Natural killer cell treated with Interleukin-12 subunit alpha and Interleukin-12 subunit beta and Interleukin-15 and Interleukin-18, amount 100 ng/mL, for 72 hours (primary cell): ENCODE measurements at regions not wholly inside any gene's neighbourhood (a gene's known extent, or its start where the extent isn't known, plus 50 kb on each side); places are given as distances from the start of the nearest gene placed in this dataset.

Experiments used
- ATAC-seq, 2 donors: fragments of 150-1000 bp; cut with Tn5 transposase in 1 of 2; sonication (Bioruptor Pico), chemical (Tn5 transposase) in 1 of 2; 2 replicates each; pipeline ENCODE4 v1.10.0; 2021
- DNase-seq: peaks from one replicate; pipeline ENCODE4 v3.0.0; 2022; ENCODE audit warnings: low spot score
- H3K27ac Mint-ChIP-seq, 2 donors: 1 replicate in 1 of 2; 2 replicates in 1 of 2; pipeline ENCODE4 v1.8.0; 2022; ENCODE audit warnings: mixed read lengths in 2 of 2, mild to moderate bottlenecking in 1 of 2, moderate library complexity in 1 of 2
- H3K27me3 Mint-ChIP-seq, 2 donors: 1 replicate in 1 of 2; 2 replicates in 1 of 2; pipeline ENCODE4 v1.8.0; 2022; ENCODE audit warnings: mixed read lengths in 2 of 2
- H3K36me3 Mint-ChIP-seq: one replicate; pipeline ENCODE4 v1.8.0; 2022; ENCODE audit warnings: mixed read lengths
- H3K4me1 Mint-ChIP-seq, 2 donors: 1 replicate in 1 of 2; 2 replicates in 1 of 2; pipeline ENCODE4 v1.8.0; 2022; ENCODE audit warnings: low read depth in 2 of 2, mixed read lengths in 2 of 2, mild to moderate bottlenecking in 1 of 2
- H3K4me3 Mint-ChIP-seq: one replicate; pipeline ENCODE4 v1.8.0; 2022; ENCODE audit warnings: mixed read lengths
- H3K9me3 Mint-ChIP-seq: 2 replicates; pipeline ENCODE4 v1.8.0; 2022; ENCODE audit warnings: mixed read lengths

- H3K27ac Mint-ChIP-seq = no peak overlapping the region
- H3K36me3 Mint-ChIP-seq = no peaks in the 10 kb centered on the region
- no peaks in the 10 kb centered on the region for H3K9me3 Mint-ChIP-seq
These were observed 64.8 kb upstream of the PLEKHG3 start for GRCh38 chr14:64639340-64639821.

GRCh38 chr14:64640839-64641238 is 63.4 kb upstream of the PLEKHG3 start:
- ATAC-seq (no peak), DNase-seq (no peak)
- H3K27ac Mint-ChIP-seq = no peak overlapping the region
- no peaks in the 10 kb centered on the region for H3K9me3 Mint-ChIP-seq
- no peaks in the 10 kb centered on the region for H3K4me1 Mint-ChIP-seq
- H3K27me3 Mint-ChIP-seq = peaks cover 13 to 22% of the 10 kb centered on the region in 2 donors
- H3K36me3 Mint-ChIP-seq = no peaks in the 10 kb centered on the region
- H3K4me3 Mint-ChIP-seq = no peak overlapping the region

More at GRCh38 chr14:64639340-64639821, 64.8 kb upstream of the PLEKHG3 start:
- Mint-ChIP-seq H3K4me3 (no peak overlapping the region), H3K4me1 (no peaks in the 10 kb centered on the region), H3K27me3 (peaks cover 13 to 22% of the 10 kb centered on the region in 2 donors)
- no peak for ATAC-seq
- DNase-seq = no peak

GRCh38 chr14:64641760-64642159 is 62.5 kb upstream of the PLEKHG3 start:
- no peaks in the 10 kb centered on the region for H3K4me1 Mint-ChIP-seq
- H3K27ac Mint-ChIP-seq = no peak overlapping the region
- DNase-seq = no peak
- H3K4me3 Mint-ChIP-seq = no peak overlapping the region
- H3K9me3 Mint-ChIP-seq = no peaks in the 10 kb centered on the region
- H3K27me3 Mint-ChIP-seq = peaks cover 13 to 22% of the 10 kb centered on the region in 2 donors
- H3K36me3 Mint-ChIP-seq = no peaks in the 10 kb centered on the region
- no peak for ATAC-seq

DNA sequence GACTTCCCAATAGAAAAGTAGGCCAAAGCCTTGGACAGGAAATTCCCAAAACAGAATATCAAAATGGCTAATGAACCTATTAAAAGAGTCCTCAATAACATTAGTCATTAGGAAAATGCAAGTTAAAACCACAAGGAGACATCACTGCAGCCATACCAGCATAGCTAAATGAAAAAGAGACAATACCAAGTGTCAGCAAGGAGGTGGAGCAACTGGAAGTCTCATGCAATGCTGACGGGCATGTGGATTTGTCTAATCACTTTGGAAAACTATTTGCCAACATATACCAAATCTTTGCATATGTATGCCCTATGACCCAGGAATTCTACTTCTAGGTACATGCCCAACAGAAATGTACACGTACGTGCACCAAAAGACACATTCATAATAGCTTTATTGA is 60.5 kb upstream of the PLEKHG3 start:
- no peaks in the 10 kb centered on the region for H3K4me1 Mint-ChIP-seq
- no peak overlapping the region for H3K4me3 Mint-ChIP-seq

DNA sequence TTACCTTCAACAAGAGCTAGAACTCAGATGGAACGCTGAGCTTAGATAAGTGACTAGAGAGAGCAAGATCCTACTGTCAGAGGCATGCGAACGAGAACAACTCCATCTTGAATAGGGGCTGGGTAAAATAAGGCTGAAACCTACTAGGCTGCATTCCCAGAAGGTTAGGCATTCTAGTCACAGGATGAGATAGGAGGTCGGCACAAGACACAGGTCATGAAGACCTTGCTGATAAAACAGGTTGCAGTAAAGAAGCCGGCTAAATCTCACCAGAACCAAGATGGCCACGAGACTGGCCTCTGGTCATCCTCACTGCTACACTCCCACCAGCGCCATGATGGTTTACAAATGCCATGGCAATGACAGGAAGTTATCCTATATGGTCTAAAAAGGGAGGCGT is 59.6 kb upstream of the PLEKHG3 start:
- no peaks in the 10 kb centered on the region for H3K4me1 Mint-ChIP-seq
- H3K27me3 Mint-ChIP-seq = peaks cover 9 to 13% of the 10 kb centered on the region in 2 donors
- H3K27ac Mint-ChIP-seq = no peak overlapping the region
- H3K9me3 Mint-ChIP-seq = no peaks in the 10 kb centered on the region
- DNase-seq (no peak), ATAC-seq (no peak)
- no peak overlapping the region for H3K4me3 Mint-ChIP-seq
- no peaks in the 10 kb centered on the region for H3K36me3 Mint-ChIP-seq

More for the DNA sequence above, 60.5 kb upstream of the PLEKHG3 start:
- DNase-seq (no peak), ATAC-seq (no peak)
- H3K27ac Mint-ChIP-seq = no peak overlapping the region
- H3K36me3 Mint-ChIP-seq = no peaks in the 10 kb centered on the region
- H3K27me3 Mint-ChIP-seq = peaks cover 7 to 13% of the 10 kb centered on the region in 2 donors
- no peaks in the 10 kb centered on the region for H3K9me3 Mint-ChIP-seq

- Mint-ChIP-seq H3K27me3 (peaks cover 12 to 13% of the 10 kb centered on the region in 2 donors), H3K36me3 (no peaks in the 10 kb centered on the region), H3K27ac (no peak overlapping the region), H3K9me3 (no peaks in the 10 kb centered on the region), H3K4me1 (no peaks in the 10 kb centered on the region), H3K4me3 (no peak overlapping the region)
- ATAC-seq = no peak
- no peak for DNase-seq
These were observed 58.9 kb upstream of the PLEKHG3 start for GRCh38 chr14:64645220-64645892.

DNA sequence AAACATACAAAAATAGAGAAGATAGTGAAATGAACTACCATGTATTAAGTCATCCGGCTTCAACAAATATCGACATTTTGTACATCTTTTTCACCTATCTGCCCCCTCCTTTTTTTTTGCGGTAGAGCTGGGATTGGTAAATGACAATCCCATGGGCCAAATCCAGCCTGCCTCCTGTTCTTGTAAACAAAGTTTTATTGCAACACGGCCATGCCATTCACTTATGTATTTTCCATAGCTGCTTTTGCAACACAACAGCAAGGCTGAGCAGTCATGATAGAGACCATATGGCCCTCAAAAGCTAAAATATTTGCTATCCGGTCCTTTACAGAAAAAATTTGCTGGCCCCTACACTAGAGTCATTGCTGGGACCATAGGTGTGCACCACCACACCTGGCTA is 58.1 kb upstream of the PLEKHG3 start:
- DNase-seq = no peak
- H3K4me3 Mint-ChIP-seq = no peak overlapping the region
- peaks cover 13 to 15% of the 10 kb centered on the region in 2 donors for H3K27me3 Mint-ChIP-seq
- H3K4me1 Mint-ChIP-seq = no peaks in the 10 kb centered on the region
- no peak overlapping the region for H3K27ac Mint-ChIP-seq
- H3K9me3 Mint-ChIP-seq = no peaks in the 10 kb centered on the region
- H3K36me3 Mint-ChIP-seq = no peaks in the 10 kb centered on the region
- ATAC-seq = no peak

- Mint-ChIP-seq H3K27ac (no peak overlapping the region), H3K27me3 (peaks cover 13 to 16% of the 10 kb centered on the region in 2 donors), H3K4me3 (no peak overlapping the region), H3K9me3 (no peaks in the 10 kb centered on the region), H3K36me3 (no peaks in the 10 kb centered on the region), H3K4me1 (peaks cover 6 to 9% of the 10 kb centered on the region in 2 donors)
- no peak for ATAC-seq
- DNase-seq = no peak
These were observed 54.7 kb upstream of the PLEKHG3 start for GRCh38 chr14:64649383-64649998.

- H3K4me3 Mint-ChIP-seq = no peak overlapping the region
- H3K4me1 Mint-ChIP-seq = peaks cover 15 to 17% of the 10 kb centered on the region in 2 donors
- H3K36me3 Mint-ChIP-seq = no peaks in the 10 kb centered on the region
- peaks cover 15 to 16% of the 10 kb centered on the region in 2 donors for H3K27me3 Mint-ChIP-seq
- ATAC-seq = no peak
- no peak for DNase-seq
- H3K9me3 Mint-ChIP-seq = no peaks in the 10 kb centered on the region
- no peak overlapping the region for H3K27ac Mint-ChIP-seq
These were observed 50.4 kb upstream of the PLEKHG3 start for GRCh38 chr14:64653900-64654245.

GRCh38 chr14:64654246-64654900 is 49.9 kb upstream of the PLEKHG3 start:
- ATAC-seq (peak; percentile 44 to 78), DNase-seq (no peak)
- peaks cover 20% of the 10 kb centered on the region in 2 donors for H3K4me1 Mint-ChIP-seq
- no peaks in the 10 kb centered on the region for H3K9me3 Mint-ChIP-seq
- peaks cover 15 to 16% of the 10 kb centered on the region in 2 donors for H3K27me3 Mint-ChIP-seq
- H3K27ac Mint-ChIP-seq = no peak overlapping the region
- no peaks in the 10 kb centered on the region for H3K36me3 Mint-ChIP-seq
- no peak overlapping the region for H3K4me3 Mint-ChIP-seq
